ENCODE measurements at regions not wholly inside any gene's neighbourhood (a gene's known extent, or its start where the extent isn't known, plus 50 kb on each side); places are given as distances from the start of the nearest gene placed in this dataset.

- Histone ChIP-seq H3K9me3 (ENCODE audit: control insufficient read depth, low read depth, low read length) (no peaks in the 10 kb centered on the region), H4K91ac (ENCODE audit: insufficient read length, low read depth, low read length) (no peak overlapping the region), H4K8ac (replicated peaks; ENCODE audit: insufficient read length, low read depth, low read length) (no peak overlapping the region), H2BK20ac (ENCODE audit: low read depth, low read length, poor library complexity, severe bottlenecking) (no peak overlapping the region), H2BK5ac (ENCODE audit: insufficient read length, low read length) (no peak overlapping the region), H3T11ph (ENCODE audit: low read length) (no peak overlapping the region), H4K5ac (ENCODE audit: insufficient read length, low read depth, low read length) (no peak overlapping the region), H2BK12ac (ENCODE audit: insufficient read length, low read depth, low read length) (no peak overlapping the region), H2AK5ac (ENCODE audit: insufficient read length, low read length) (no peak overlapping the region), H3K18ac (ENCODE audit: insufficient read length, low read depth, low read length) (no peak overlapping the region), H2BK15ac (ENCODE audit: low read depth, low read length) (no peak overlapping the region), H4K20me1 (ENCODE audit: control insufficient read depth, insufficient read depth, insufficient read length) (no peaks in the 10 kb centered on the region), H3K79me1 (ENCODE audit: insufficient read depth, low read depth, low read length, poor library complexity, severe bottlenecking) (no peaks in the 10 kb centered on the region), H3K4me1 (ENCODE audit: insufficient read depth, low read length) (no peaks in the 10 kb centered on the region), H3K9ac (ENCODE audit: extremely low read depth, insufficient read length, low read length) (no peak overlapping the region), H3K23me2 (ENCODE audit: insufficient read length, low read depth, low read length, poor library complexity, severe bottlenecking) (no peaks in the 10 kb centered on the region), H2BK120ac (ENCODE audit: low read depth, low read length, poor library complexity, severe bottlenecking) (no peak overlapping the region), H3K23ac (ENCODE audit: insufficient read length, low read depth, low read length) (no peak overlapping the region), H2AFZ (ENCODE audit: low read length) (no peak overlapping the region), H3K79me2 (ENCODE audit: insufficient read depth, low read length) (no peaks in the 10 kb centered on the region), H3K27ac (ENCODE audit: insufficient read length, low read depth, low read length) (no peak overlapping the region), H3K56ac (ENCODE audit: insufficient read length, low read depth, low read length) (no peak overlapping the region), H3K27me3 (ENCODE audit: insufficient read depth, low read length) (no peaks in the 10 kb centered on the region), H3K4ac (ENCODE audit: low read depth, low read length) (no peak overlapping the region), H3K14ac (ENCODE audit: insufficient read depth, low read length) (no peak overlapping the region), H3K4me2 (ENCODE audit: insufficient read depth, insufficient read length, low read length) (no peak overlapping the region)
- no peak for TF ChIP-seq CTCF (conservative IDR thresholded peaks at IDR 0.05)
- Mint-ChIP-seq H3K36me3 (ENCODE audit: insufficient read depth in 1 of 3, low read depth in 3 of 3) (no peaks in the 10 kb centered on the region), H3K9me3 (peaks cover 0 to 8% of the 10 kb centered on the region in 2 experiments; a peak in 1 of 5 replicates), H3K4me1 (no peaks in the 10 kb centered on the region), H3K27ac (no peak overlapping the region), H3K27me3 (ENCODE audit: low read depth) (no peaks in the 10 kb centered on the region), H3K4me3 (no peak overlapping the region)
- WGBS (ENCODE audit: extremely low coverage, insufficient read length, low lambda C conversion rate), result no CpG with 5 or more reads among the region's 1 CpG
- no peak for DNase-seq
Observed at GRCh38 chr5:62786099-62786498, 207.5 kb downstream of the LRRC70 start.

Measured in H9 (cell line).